Activated naive CD4-positive, alpha-beta T cell treated with anti-CD3 and anti-CD28 coated beads, Interleukin-2, amount 50 U/mL, for 72 hours (primary cell): ENCODE measurements at regions not wholly inside any gene's neighbourhood (a gene's known extent, or its start where the extent isn't known, plus 50 kb on each side); places are given as distances from the start of the nearest gene placed in this dataset.
A peak's percentile ranks its signal among the peaks of the same experiment; 100 is the strongest.

Source experiments
- ATAC-seq, 2 donors: fragments of 150-1000 bp; cut with Tn5 transposase; 2 replicates each; pipeline ENCODE4 v1.10.0; 2021; ENCODE audit warnings: mild to moderate bottlenecking in 2 of 2, moderate library complexity in 2 of 2
- DNase-seq, 2 donors: peaks; one replicate each; pipeline ENCODE4 v3.0.0; 2021 to 2022; ENCODE audit warnings: low spot score in 2 of 2
- H3K27ac Mint-ChIP-seq, 2 donors: one replicate each; pipeline ENCODE4 v1.8.0; 2022; ENCODE audit warnings: mild to moderate bottlenecking in 2 of 2, mixed read lengths in 2 of 2
- H3K36me3 Mint-ChIP-seq, 2 donors: one replicate each; pipeline ENCODE4 v1.8.0; 2022; ENCODE audit warnings: mixed read lengths in 2 of 2
- H3K9me3 Mint-ChIP-seq, 2 donors: one replicate each; pipeline ENCODE4 v1.8.0; 2022; ENCODE audit warnings: mixed read lengths in 2 of 2

- no peak for DNase-seq
- peaks cover 12 to 21% of the 10 kb centered on the region in 2 donors for H3K9me3 Mint-ChIP-seq
- no peak for ATAC-seq
- no peak overlapping the region for H3K27ac Mint-ChIP-seq
- H3K36me3 Mint-ChIP-seq = peaks cover 0 to 6% of the 10 kb centered on the region in 2 donors
Observed at GRCh38 chr4:179586460-179586859, 2144.2 kb upstream of the AGA start.

GRCh38 chr4:179595671-179596410 lies 2153.6 kb upstream of the AGA start:
- Mint-ChIP-seq H3K36me3 (no peaks in the 10 kb centered on the region), H3K9me3 (peaks cover 5 to 8% of the 10 kb centered on the region in 2 donors), H3K27ac (no peak overlapping the region)
- ATAC-seq (no peak), DNase-seq (no peak)

GRCh38 chr4:179596621-179597020 lies 2154.4 kb upstream of the AGA start:
- H3K27ac Mint-ChIP-seq = no peak overlapping the region
- ATAC-seq = no peak
- peaks cover 0 to under 1% of the 10 kb centered on the region in 2 donors for H3K9me3 Mint-ChIP-seq
- DNase-seq = no peak
- no peaks in the 10 kb centered on the region for H3K36me3 Mint-ChIP-seq

GRCh38 chr4:179597301-179597700 lies 2155.1 kb upstream of the AGA start:
- no peak for DNase-seq
- Mint-ChIP-seq H3K36me3 (no peaks in the 10 kb centered on the region), H3K9me3 (no peaks in the 10 kb centered on the region), H3K27ac (no peak overlapping the region)
- no peak for ATAC-seq

GRCh38 chr4:179601671-179602070 lies 2159.4 kb upstream of the AGA start:
- Mint-ChIP-seq H3K9me3 (peaks cover 4 to 10% of the 10 kb centered on the region in 2 donors), H3K27ac (no peak overlapping the region), H3K36me3 (no peaks in the 10 kb centered on the region)
- DNase-seq (no peak), ATAC-seq (no peak)

- ATAC-seq (no peak), DNase-seq (no peak)
- peaks cover 7 to 10% of the 10 kb centered on the region in 2 donors for H3K9me3 Mint-ChIP-seq
- no peaks in the 10 kb centered on the region for H3K36me3 Mint-ChIP-seq
- no peak overlapping the region for H3K27ac Mint-ChIP-seq
Observed at GRCh38 chr4:179605196-179605595, 2163.0 kb upstream of the AGA start.

- no peak overlapping the region for H3K27ac Mint-ChIP-seq
- no peak for DNase-seq
- ATAC-seq = no peak
- H3K36me3 Mint-ChIP-seq = no peaks in the 10 kb centered on the region
- H3K9me3 Mint-ChIP-seq = peaks cover 7 to 10% of the 10 kb centered on the region in 2 donors
Observed at GRCh38 chr4:179607003-179607402, 2164.8 kb upstream of the AGA start.

GRCh38 chr4:179615704-179616103 lies 2173.5 kb upstream of the AGA start:
- Mint-ChIP-seq H3K27ac (no peak overlapping the region), H3K9me3 (peaks cover 13 to 28% of the 10 kb centered on the region in 2 donors), H3K36me3 (no peaks in the 10 kb centered on the region)
- DNase-seq (no peak), ATAC-seq (no peak)

- no peaks in the 10 kb centered on the region for H3K36me3 Mint-ChIP-seq
- ATAC-seq (no peak), DNase-seq (no peak)
- no peak overlapping the region for H3K27ac Mint-ChIP-seq
- H3K9me3 Mint-ChIP-seq = peaks cover 11 to 12% of the 10 kb centered on the region in 2 donors
Observed at GRCh38 chr4:179618966-179619365, 2176.7 kb upstream of the AGA start.

- DNase-seq (no peak), ATAC-seq (no peak)
- Mint-ChIP-seq H3K27ac (no peak overlapping the region), H3K36me3 (no peaks in the 10 kb centered on the region), H3K9me3 (no peaks in the 10 kb centered on the region)
Observed at GRCh38 chr4:179624768-179625181, 2182.5 kb upstream of the AGA start.

GRCh38 chr4:179625406-179625805 lies 2183.2 kb upstream of the AGA start:
- H3K36me3 Mint-ChIP-seq = no peaks in the 10 kb centered on the region
- H3K27ac Mint-ChIP-seq = no peak overlapping the region
- DNase-seq (no peak), ATAC-seq (no peak)
- no peaks in the 10 kb centered on the region for H3K9me3 Mint-ChIP-seq

GRCh38 chr4:179626687-179627086 lies 2184.4 kb upstream of the AGA start:
- no peak overlapping the region for H3K27ac Mint-ChIP-seq
- peaks cover 0 to 3% of the 10 kb centered on the region in 2 donors for H3K9me3 Mint-ChIP-seq
- DNase-seq (no peak), ATAC-seq (no peak)
- H3K36me3 Mint-ChIP-seq = no peaks in the 10 kb centered on the region

- H3K9me3 Mint-ChIP-seq = peaks cover 4 to 7% of the 10 kb centered on the region in 2 donors
- H3K36me3 Mint-ChIP-seq = no peaks in the 10 kb centered on the region
- no peak for ATAC-seq
- DNase-seq = no peak
- H3K27ac Mint-ChIP-seq = no peak overlapping the region
Observed at GRCh38 chr4:179631321-179631720, 2189.1 kb upstream of the AGA start.

- Mint-ChIP-seq H3K36me3 (no peaks in the 10 kb centered on the region), H3K9me3 (peaks cover 8 to 12% of the 10 kb centered on the region in 2 donors), H3K27ac (no peak overlapping the region)
- ATAC-seq (no peak), DNase-seq (no peak)
Observed at GRCh38 chr4:179634862-179635261, 2192.6 kb upstream of the AGA start.

- no peak overlapping the region for H3K27ac Mint-ChIP-seq
- ATAC-seq = no peak
- peaks cover 0 to 6% of the 10 kb centered on the region in 2 donors for H3K36me3 Mint-ChIP-seq
- DNase-seq = no peak
- peaks cover 18 to 27% of the 10 kb centered on the region in 2 donors for H3K9me3 Mint-ChIP-seq
Observed at GRCh38 chr4:179662522-179662921, 2220.3 kb upstream of the AGA start.

GRCh38 chr4:179663641-179664429 lies 2221.6 kb upstream of the AGA start:
- Mint-ChIP-seq H3K27ac (no peak overlapping the region), H3K9me3 (peaks cover 17 to 27% of the 10 kb centered on the region in 2 donors), H3K36me3 (peaks cover 0 to 6% of the 10 kb centered on the region in 2 donors)
- DNase-seq = no peak
- no peak for ATAC-seq

GRCh38 chr4:179664430-179665027 lies 2222.3 kb upstream of the AGA start:
- H3K36me3 Mint-ChIP-seq = peaks cover 0 to 6% of the 10 kb centered on the region in 2 donors
- ATAC-seq (peak in 1 of 2 donors; percentile 55), DNase-seq (no peak)
- peaks cover 13 to 27% of the 10 kb centered on the region in 2 donors for H3K9me3 Mint-ChIP-seq
- H3K27ac Mint-ChIP-seq = no peak overlapping the region
